ENCODE measurements at regions not wholly inside any gene's neighbourhood (a gene's known extent, or its start where the extent isn't known, plus 50 kb on each side); places are given as distances from the start of the nearest gene placed in this dataset.

DNA sequence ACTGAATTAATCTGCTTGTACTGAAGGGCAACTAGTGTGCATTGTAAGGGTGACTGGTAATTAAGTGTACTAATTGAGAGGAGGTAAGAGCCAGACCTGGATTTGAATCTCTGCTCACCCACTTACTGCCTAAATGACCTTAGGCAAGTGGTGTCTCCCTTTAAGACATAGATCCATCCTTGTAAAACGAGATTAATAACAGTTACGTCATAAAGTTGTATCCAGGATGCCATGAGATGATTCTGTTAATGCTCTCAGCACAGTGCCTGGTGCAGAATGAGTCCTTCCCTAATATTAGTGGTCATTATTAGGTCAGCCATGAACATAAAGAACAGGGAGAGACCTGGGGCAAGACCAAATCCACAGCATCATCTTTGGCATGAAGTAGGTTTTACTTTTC, 470.1 kb downstream of the MAFB start:
- TF ChIP-seq, protein P1, sequence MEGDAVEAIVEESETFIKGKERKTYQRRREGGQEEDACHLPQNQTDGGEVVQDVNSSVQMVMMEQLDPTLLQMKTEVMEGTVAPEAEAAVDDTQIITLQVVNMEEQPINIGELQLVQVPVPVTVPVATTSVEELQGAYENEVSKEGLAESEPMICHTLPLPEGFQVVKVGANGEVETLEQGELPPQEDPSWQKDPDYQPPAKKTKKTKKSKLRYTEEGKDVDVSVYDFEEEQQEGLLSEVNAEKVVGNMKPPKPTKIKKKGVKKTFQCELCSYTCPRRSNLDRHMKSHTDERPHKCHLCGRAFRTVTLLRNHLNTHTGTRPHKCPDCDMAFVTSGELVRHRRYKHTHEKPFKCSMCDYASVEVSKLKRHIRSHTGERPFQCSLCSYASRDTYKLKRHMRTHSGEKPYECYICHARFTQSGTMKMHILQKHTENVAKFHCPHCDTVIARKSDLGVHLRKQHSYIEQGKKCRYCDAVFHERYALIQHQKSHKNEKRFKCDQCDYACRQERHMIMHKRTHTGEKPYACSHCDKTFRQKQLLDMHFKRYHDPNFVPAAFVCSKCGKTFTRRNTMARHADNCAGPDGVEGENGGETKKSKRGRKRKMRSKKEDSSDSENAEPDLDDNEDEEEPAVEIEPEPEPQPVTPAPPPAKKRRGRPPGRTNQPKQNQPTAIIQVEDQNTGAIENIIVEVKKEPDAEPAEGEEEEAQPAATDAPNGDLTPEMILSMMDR (IDR thresholded peaks at IDR 0.05; ENCODE audit: poor library complexity) = no peak
- no peak for TF ChIP-seq EZH2 (IDR thresholded peaks at IDR 0.05; ENCODE audit: borderline replicate concordance)
- TF ChIP-seq EZH2phosphoT487 (IDR thresholded peaks at IDR 0.05; ENCODE audit: low read depth, severe bottlenecking, unreplicated experiment) = no peak
